NCI-H1436 (cell line): ENCODE measurements at regions not wholly inside any gene's neighbourhood (a gene's known extent, or its start where the extent isn't known, plus 50 kb on each side); places are given as distances from the start of the nearest gene placed in this dataset.

Experiments used
- DNase-seq: peaks from one replicate; lab custom pipeline; 2025; lab: John Stamatoyannopoulos, UW

- DNase-seq, result no peak
These were observed 389.1 kb downstream of the IRS2 start for GRCh38 chr13:109397285-109397684.

GRCh38 chr13:109396266-109396665, 390.1 kb downstream of the IRS2 start:
- no peak for DNase-seq

GRCh38 chr13:109395014-109395413, 391.4 kb downstream of the IRS2 start:
- no peak for DNase-seq

- no peak for DNase-seq
These were observed 391.9 kb downstream of the IRS2 start for GRCh38 chr13:109394311-109394988.

GRCh38 chr13:109393045-109393444, 393.3 kb downstream of the IRS2 start:
- DNase-seq, result no peak

GRCh38 chr13:109390391-109390790, 396.0 kb downstream of the IRS2 start:
- no peak for DNase-seq

- DNase-seq, result no peak
These were observed 396.5 kb downstream of the IRS2 start for GRCh38 chr13:109389892-109390345.

GRCh38 chr13:109389456-109389855, 396.9 kb downstream of the IRS2 start:
- no peak for DNase-seq

GRCh38 chr13:109387471-109387870, 398.9 kb downstream of the IRS2 start:
- no peak for DNase-seq

- no peak for DNase-seq
These were observed 401.2 kb downstream of the IRS2 start for GRCh38 chr13:109385242-109385560.

- DNase-seq, result no peak
These were observed 401.7 kb downstream of the IRS2 start for GRCh38 chr13:109384491-109385241.

- DNase-seq, result no peak
These were observed 402.7 kb downstream of the IRS2 start for GRCh38 chr13:109383683-109384082.

GRCh38 chr13:109381546-109382180, 404.7 kb downstream of the IRS2 start:
- no peak for DNase-seq

- DNase-seq, result no peak
These were observed 405.9 kb downstream of the IRS2 start for GRCh38 chr13:109380457-109380856.

GRCh38 chr13:109379930-109380329, 406.5 kb downstream of the IRS2 start:
- no peak for DNase-seq

GRCh38 chr13:109376936-109377335, 409.4 kb downstream of the IRS2 start:
- no peak for DNase-seq

GRCh38 chr13:109374609-109375200, 411.7 kb downstream of the IRS2 start:
- DNase-seq, result no peak

GRCh38 chr13:109372666-109373065, 413.7 kb downstream of the IRS2 start:
- no peak for DNase-seq

GRCh38 chr13:109371066-109371465, 415.3 kb downstream of the IRS2 start:
- DNase-seq, result no peak

GRCh38 chr13:109370496-109370895, 415.9 kb downstream of the IRS2 start:
- no peak for DNase-seq

- DNase-seq, result no peak
These were observed 416.9 kb downstream of the IRS2 start for GRCh38 chr13:109369353-109370052.

- DNase-seq, result no peak
These were observed 418.2 kb downstream of the IRS2 start for GRCh38 chr13:109368230-109368629.
